HG03521 (cell line): ENCODE measurements at regions not wholly inside any gene's neighbourhood (a gene's known extent, or its start where the extent isn't known, plus 50 kb on each side); places are given as distances from the start of the nearest gene placed in this dataset.
"Not testable (repeated sequence)": the region's sequence is repeated elsewhere in the genome, so short reads cannot be mapped to it uniquely, and the experiment has no call there.

Experiments used
- ATAC-seq: cut with Tn5 transposase; IDR thresholded peaks from one replicate; pipeline ENCODE4 v1.9.1; 2021; ENCODE audit warnings: mild to moderate bottlenecking, moderate library complexity; ENCODE audit not compliant: unreplicated experiment

GRCh38 chr12:65673732-65674131, 150.6 kb upstream of the HMGA2 start:
- ATAC-seq: no peak

DNA sequence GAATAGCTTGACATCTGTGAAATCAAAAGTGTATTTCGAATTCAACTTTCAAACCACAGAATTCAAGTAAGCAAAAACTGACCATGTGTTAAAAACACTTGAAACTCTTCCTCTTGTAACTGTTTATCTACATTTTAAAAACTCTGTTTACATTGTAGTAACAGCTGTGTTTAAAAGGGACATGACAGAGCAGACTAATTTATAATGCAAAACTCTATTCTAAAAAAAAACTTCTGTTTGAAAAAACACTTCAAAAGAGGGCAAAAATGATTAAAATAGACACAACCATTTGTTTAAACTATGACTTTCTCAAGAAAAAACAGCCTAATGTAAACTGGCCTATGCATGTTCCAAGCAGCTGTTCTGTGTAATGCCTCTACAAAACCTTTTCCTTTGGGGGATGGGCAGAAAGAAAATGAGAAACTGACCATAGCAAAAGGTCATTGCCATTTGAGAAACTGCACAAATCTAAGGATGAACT, 149.1 kb upstream of the HMGA2 start:
- no peak for ATAC-seq

GRCh38 chr12:65678172-65678571, 146.1 kb upstream of the HMGA2 start:
- ATAC-seq: not testable (repeated sequence)

DNA sequence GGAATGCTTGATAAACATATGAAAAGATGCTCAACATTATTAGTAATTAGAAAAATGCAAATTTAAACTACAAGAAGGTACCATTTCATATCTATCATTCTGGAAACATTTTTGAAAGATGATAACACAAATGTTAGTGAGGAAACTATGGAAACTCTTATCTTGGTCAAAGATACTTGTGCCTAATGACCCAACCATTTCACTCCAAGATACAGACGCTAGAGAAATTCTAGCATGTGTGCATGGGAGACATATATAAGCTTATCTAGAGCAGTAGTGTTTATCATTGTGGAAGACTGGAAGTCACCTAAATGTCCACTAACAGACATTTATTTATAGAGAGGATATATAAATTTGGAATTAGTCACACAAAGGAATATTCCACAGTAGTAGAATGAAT, 143.1 kb upstream of the HMGA2 start:
- no peak for ATAC-seq

DNA sequence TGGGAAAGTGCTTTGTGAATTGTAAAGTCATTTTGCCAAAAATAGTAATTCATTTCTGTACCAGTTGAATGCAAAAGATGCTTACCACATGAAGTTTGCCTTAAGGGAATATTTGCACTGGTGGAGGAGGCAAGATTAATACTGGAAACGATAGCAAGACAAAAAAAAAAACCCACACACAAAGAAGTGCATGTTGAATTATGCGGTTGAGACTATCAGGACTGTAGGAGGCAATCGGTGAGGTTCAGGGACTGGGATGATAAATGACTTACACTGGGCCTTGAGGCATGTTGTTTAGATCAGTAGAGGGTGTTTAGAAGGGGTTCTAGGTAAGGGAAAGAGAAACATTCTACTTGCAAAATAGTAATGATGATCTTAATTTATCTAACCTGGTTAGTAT, 142.2 kb upstream of the HMGA2 start:
- no peak for ATAC-seq

- no peak for ATAC-seq
Measured at GRCh38 chr12:65684906-65685305, 139.4 kb upstream of the HMGA2 start.

- ATAC-seq: no peak
Measured at GRCh38 chr12:65685514-65685913, 138.8 kb upstream of the HMGA2 start.

GRCh38 chr12:65689508-65689907, 134.8 kb upstream of the HMGA2 start:
- ATAC-seq: no peak

GRCh38 chr12:65690477-65690876, 133.8 kb upstream of the HMGA2 start:
- ATAC-seq: no peak

DNA sequence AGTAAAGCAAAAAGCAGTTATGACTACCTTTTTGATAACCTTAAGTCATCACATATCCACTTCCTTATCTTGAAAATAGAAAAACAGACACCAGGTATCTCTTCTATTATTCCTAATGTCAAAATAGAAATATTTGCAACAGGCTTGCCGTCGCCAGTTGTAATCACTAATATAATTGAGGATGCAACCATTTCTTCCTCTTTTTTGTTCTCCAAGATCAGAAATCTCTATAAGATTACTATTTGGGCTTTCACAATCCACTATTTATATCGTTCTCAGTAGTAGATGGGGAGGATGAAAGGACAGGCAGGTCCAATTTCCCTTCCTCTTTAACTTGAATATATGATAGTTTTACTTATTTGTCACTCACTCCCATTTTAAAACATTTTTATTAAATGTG, 130.2 kb upstream of the HMGA2 start:
- no peak for ATAC-seq

DNA sequence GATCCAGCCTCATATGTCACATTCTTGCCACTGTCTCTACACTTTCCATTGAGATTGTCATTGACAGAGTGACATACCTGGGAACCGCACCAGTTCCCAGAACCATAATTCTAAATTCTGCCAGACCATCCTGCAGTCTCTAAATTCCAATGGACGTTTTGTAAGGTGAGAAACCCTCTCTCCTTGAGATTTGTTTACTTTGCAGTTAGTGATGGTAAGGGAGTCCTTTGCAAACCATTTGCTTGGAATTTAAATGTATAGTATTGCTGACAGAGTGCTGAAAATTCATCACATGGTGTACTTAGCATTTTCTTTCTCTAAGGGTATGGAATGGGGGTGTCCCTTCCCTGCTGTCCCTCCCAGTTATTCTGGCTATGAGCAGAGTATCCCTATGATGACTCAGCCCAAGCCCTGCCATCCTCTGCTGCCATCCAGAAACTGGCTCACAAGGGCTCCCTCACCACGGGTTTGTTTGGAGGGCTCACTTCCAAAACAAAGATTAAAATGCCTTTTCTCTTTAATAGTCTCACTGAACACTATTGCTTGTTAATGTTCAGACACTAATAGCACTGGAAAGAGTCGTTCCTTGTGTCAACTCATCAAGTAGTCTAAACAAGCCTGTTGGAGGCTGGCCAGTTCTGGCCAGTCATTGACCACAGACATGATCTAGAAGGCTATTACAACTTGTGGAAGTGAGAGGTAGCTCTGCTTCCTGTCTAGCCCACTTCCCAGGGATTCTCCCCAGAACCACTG, 129.0 kb upstream of the HMGA2 start:
- ATAC-seq: no peak

GRCh38 chr12:65696227-65696626, 128.1 kb upstream of the HMGA2 start:
- ATAC-seq: no peak

DNA sequence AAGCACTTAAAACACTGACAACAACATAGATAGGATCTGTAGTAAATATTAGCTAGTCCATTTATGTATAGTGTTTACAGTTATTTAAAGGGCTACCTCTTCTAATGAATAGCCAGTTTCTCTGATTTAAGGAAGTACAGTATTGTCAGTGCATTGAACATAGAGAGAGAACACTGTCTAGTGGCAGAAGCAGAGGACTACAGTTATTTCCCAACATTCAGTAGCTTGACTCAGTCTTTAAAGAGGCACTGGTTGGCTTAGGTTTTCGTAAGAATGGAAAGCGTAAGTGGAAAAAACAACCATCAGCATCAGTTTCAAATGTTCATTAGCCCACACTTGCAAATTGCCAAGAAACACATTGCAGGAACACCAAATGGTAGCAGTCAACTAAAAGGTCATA, 125.0 kb upstream of the HMGA2 start:
- no peak for ATAC-seq

- ATAC-seq: no peak
Measured at GRCh38 chr12:65703176-65703575, 121.1 kb upstream of the HMGA2 start.

DNA sequence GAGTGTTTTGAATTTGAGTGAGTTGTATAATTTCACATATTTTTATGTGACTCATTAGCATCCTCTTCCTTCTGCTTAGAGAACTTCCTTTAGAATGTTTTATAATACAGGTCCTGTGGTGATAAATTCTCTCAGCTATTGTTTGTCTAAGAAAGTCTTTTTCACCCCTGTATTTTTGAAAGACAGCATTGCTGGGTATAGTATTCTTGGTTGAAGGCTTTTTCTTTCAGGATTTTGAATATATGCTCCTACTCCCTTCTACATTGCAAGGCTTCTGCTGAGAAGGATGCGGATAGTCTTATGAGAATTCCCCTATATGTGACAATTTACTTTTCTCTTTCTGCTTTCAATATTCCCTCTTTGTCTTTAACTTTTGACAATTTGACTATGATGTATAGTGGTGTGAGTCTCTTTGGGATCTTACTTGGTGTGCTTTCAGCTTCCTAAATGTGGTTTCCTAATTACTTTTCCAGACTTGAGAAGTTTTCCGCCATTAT, 118.9 kb upstream of the HMGA2 start:
- no peak for ATAC-seq

DNA sequence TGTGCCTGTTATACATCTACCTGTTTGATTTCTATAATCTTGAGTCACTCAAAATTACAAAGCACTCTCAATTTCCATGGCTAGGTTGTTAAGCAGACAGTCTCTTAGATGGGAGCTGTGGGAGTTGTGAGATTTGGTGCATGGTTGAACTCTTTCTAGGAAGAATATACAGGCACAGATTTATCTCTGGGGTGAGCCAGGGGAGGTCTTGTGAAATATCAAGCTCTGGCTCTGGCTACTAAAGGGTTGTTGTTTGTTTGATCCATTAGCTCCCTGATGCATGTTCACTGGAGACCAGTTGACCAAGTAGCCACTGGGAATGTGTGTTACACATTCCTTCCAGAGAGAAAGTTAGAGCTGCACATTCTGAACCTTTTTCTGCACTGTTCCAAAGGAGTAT, 117.2 kb upstream of the HMGA2 start:
- no peak for ATAC-seq

DNA sequence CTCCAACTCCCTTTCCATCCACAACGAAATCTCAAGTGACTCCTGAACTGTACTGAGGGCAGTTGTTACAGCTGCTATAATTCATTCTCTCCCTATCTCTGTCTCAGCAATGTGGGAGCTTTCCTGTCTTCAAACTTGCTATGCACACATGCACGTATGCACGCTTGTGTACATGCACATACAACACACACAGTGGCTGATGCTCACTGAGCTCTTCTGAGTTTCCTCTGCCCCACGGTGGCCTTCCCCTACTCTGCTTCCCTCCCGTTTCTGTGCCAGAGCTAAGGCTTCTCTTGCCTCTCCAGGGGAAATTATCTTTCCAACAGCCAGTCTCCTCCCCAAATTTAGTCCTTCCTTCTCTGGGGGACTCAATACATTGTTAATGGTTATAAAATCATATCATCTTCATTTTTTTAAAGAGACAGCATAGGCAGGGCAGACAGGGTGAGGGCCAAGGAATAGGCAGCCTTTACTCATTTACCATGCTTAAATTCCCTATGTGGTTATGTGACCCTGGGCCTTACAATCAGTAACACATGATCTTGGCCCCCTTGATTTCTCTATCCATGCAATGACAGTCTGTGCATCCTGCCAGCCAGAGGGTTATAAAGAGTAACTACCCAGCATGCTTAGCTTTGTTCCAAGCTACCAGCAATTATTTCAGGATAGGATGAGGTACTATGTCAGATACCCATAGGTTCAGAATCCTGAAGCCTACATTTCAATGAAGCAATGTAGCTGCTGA, 111.9 kb upstream of the HMGA2 start:
- ATAC-seq: no peak

DNA sequence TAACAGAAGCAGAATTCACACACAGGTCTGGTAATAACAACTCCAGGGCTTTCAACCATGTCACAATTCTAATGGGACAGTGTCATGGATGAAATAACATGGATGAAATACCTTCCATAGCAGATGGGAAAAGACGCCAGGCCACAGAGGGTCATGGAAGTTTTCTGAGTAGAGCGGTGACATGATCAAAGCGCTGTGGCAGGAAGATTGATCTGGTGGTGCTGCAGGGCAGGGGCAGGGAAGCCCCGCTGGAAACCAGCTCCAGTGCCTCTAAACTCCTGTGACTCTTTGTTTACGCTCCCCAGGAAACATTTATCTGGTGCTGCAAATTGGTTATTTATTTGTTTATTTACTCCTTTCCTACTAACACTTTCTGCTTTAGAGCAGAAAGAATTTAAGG, 108.3 kb upstream of the HMGA2 start:
- ATAC-seq: no peak

GRCh38 chr12:65720136-65721130, 103.8 kb upstream of the HMGA2 start:
- ATAC-seq: no peak

- ATAC-seq: no peak
Measured at GRCh38 chr12:65721541-65722190, 102.6 kb upstream of the HMGA2 start.
